Uterus (tissue), 2 donors: ENCODE measurements at regions not wholly inside any gene's neighbourhood (a gene's known extent, or its start where the extent isn't known, plus 50 kb on each side); places are given as distances from the start of the nearest gene placed in this dataset.

Experiments used
- POLR2A ChIP-seq, 2 donors: fragments of 450-650 bp; IDR thresholded peaks; one replicate each; pipeline ENCODE4 v1.6.1; 2016; ENCODE audit warnings: antibody characterized with exemption in 2 of 2, mild to moderate bottlenecking in 1 of 2, moderate library complexity in 1 of 2
- TF ChIP-seq, protein P1 (sequence below), 4 experiments: fragments of 200-600 bp in 2 of 4; fragments of 450-650 bp in 2 of 4; sonication (generic) in 2 of 4; IDR thresholded peaks; one replicate each; pipeline ENCODE4 v1.5.1; 2016 to 2019; ENCODE audit warnings: antibody characterized with exemption in 4 of 4, mild to moderate bottlenecking in 2 of 4, moderate library complexity in 1 of 4

DNA sequence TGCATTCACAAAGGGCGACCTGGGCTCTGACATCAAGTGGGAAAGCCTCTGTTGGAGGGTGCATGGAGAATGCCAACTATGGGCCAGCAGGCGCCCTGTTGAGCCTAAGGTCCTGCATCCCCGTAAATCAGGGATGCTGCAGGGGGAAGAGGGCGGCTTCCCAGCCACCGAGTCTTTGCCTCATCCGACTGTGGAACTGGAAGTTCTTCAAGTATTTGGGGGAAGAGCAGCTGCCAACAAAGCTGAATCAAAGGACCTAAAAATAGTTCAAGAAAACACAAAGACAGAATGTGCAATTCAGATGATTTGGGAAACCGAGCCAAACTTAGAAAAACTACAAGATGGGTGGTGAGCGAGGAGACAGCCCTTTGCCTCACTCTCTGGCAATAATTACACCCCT is 281.1 kb upstream of the MGAT5 start:
- TF ChIP-seq, protein P1, sequence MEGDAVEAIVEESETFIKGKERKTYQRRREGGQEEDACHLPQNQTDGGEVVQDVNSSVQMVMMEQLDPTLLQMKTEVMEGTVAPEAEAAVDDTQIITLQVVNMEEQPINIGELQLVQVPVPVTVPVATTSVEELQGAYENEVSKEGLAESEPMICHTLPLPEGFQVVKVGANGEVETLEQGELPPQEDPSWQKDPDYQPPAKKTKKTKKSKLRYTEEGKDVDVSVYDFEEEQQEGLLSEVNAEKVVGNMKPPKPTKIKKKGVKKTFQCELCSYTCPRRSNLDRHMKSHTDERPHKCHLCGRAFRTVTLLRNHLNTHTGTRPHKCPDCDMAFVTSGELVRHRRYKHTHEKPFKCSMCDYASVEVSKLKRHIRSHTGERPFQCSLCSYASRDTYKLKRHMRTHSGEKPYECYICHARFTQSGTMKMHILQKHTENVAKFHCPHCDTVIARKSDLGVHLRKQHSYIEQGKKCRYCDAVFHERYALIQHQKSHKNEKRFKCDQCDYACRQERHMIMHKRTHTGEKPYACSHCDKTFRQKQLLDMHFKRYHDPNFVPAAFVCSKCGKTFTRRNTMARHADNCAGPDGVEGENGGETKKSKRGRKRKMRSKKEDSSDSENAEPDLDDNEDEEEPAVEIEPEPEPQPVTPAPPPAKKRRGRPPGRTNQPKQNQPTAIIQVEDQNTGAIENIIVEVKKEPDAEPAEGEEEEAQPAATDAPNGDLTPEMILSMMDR (IDR thresholded peaks at IDR 0.05): no peak
- no peak for TF ChIP-seq POLR2A (IDR thresholded peaks at IDR 0.05)
